ENCODE measurements at regions not wholly inside any gene's neighbourhood (a gene's known extent, or its start where the extent isn't known, plus 50 kb on each side); places are given as distances from the start of the nearest gene placed in this dataset.

DNA sequence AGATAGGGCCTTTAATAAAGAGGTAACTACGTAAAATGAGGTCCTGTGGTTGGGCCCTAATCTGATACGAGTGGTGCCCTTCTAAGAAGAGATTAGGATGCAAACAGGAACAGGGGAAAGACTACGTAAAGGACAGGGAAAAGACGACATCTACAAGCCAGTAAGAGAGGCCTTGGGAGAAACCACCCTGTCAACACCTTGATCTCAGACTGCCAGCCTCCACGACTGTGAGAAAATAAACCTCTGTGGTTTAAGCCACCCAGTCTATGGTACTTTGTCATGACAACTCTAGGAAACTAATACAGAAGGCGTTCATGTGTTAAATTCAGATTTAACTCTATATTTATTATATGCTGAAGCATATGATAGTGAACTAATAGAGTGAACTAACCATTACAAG is 566.3 kb downstream of the UQCRFS1 start:
- no peak overlapping the region for H3K27ac ChIP-seq
- H3K9me3 ChIP-seq (replicated peaks in 1 of 3), result no peaks in the 10 kb centered on the region
- no peak overlapping the region for H3K4me3 ChIP-seq
- TF ChIP-seq POLR2A (IDR thresholded peaks at IDR 0.05) (no peak), CTCF (IDR thresholded peaks at IDR 0.05) (no peak)
- no peaks in the 10 kb centered on the region for H3K27me3 ChIP-seq
- intact Hi-C loops (cut with DNase I), result no loop called here
- no peaks in the 10 kb centered on the region for H3K36me3 ChIP-seq (replicated peaks in 1 of 2)
- DNase-seq, result no peak
- 60 to 76% (median 69%) methylated on average over 6 of the region's 6 CpGs for WGBS, 4 donors
- no peaks in the 10 kb centered on the region for H3K4me1 ChIP-seq (replicated peaks in 1 of 2)

DNA sequence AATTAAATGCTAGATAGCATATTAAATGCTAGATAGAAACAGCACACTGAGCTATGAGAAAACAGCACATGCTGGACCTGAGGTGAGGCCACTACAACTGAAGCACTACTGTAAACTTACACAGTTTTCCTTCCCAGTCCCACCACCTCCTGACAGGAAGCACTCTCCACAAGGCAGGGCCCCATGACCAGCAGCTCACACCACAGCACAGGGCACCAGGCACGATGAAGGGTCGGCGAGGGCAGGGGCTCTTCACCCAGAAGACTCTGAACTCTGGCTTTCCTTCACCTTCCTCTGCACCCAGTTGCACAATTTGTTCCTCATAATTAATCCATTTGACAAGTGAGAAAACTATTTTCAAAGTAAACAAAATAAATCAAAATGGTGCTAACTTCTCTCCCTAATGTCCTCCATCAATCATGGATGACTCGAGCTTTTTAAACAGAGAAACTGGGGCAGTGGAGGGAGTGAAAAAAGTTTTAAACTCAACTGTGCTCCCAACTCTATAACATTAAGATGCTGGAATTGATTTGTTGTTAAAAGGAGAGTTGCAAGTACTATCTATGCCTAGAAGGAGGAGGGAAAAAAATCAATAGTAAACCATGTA is 568.7 kb downstream of the UQCRFS1 start:
- no peak for DNase-seq
- 12 to 38% (median 16%) methylated on average over 4 of the region's 4 CpGs for WGBS, 4 donors
- intact Hi-C loops (cut with DNase I), result no loop called here
- Histone ChIP-seq H3K27me3 (no peaks in the 10 kb centered on the region), H3K4me3 (no peak overlapping the region), H3K36me3 (replicated peaks in 1 of 2) (no peaks in the 10 kb centered on the region), H3K27ac (no peak overlapping the region), H3K9me3 (replicated peaks in 1 of 3) (no peaks in the 10 kb centered on the region), H3K4me1 (replicated peaks in 1 of 2) (no peaks in the 10 kb centered on the region)
- TF ChIP-seq CTCF (IDR thresholded peaks at IDR 0.05) (no peak), POLR2A (IDR thresholded peaks at IDR 0.05) (no peak)

DNA sequence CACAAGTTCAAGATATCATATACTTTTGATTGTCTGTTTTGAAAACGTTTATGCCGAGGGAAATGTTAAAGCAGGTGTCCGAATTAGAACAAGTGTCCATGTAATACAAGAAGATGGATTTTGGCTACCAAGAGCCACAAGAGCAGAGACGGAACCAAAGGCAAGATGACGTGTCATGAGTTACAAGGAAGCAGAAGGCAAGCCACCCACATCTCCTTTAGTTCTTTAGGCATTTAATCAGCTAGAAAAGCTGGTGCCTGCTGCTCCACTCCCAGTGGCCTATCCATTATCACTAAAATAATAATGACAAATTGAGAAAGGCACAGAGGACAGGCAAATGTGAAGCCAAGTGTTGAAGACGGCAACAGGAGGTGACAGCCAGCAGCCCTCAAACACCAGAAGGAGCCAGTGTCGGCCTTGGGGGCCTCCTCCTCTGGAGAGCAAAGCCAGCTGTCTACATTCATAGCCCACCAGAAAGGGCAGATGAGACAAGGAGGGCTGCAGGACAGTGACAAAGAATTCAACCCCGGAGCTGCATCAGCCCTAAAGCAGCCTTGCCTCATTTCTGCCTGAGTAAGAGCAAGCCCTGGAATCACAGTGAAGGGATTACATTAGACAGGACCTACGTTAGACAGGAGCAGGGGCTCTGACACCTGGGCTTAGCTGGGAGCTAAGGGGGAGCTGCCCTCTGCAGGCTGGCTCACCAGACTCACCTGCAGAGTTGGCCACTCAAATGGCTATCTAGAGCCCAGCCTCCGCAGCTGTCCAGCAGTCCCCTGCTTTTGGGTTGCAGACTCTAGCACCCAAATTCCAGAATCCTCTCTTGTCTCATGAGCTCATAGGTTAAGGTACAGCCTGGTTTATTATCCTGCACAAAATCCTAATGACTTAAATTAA is 569.9 kb downstream of the UQCRFS1 start:
- intact Hi-C loops (cut with DNase I), result no loop called here
- DNase-seq, result no peak
- Histone ChIP-seq H3K4me1 (replicated peaks in 1 of 2) (no peaks in the 10 kb centered on the region), H3K27me3 (no peaks in the 10 kb centered on the region), H3K36me3 (replicated peaks in 1 of 2) (no peaks in the 10 kb centered on the region), H3K4me3 (no peak overlapping the region), H3K27ac (no peak overlapping the region), H3K9me3 (replicated peaks in 1 of 3) (no peaks in the 10 kb centered on the region)
- 52 to 69% (median 61%) methylated on average over 10 of the region's 10 CpGs for WGBS, 4 donors
- TF ChIP-seq CTCF (IDR thresholded peaks at IDR 0.05) (no peak), POLR2A (IDR thresholded peaks at IDR 0.05) (no peak)

- no peak overlapping the region for H3K27ac ChIP-seq
- no peaks in the 10 kb centered on the region for H3K36me3 ChIP-seq (replicated peaks in 1 of 2)
- no peaks in the 10 kb centered on the region for H3K9me3 ChIP-seq (replicated peaks in 1 of 3)
- intact Hi-C loops (cut with DNase I), result no loop called here
- no peaks in the 10 kb centered on the region for H3K4me1 ChIP-seq (replicated peaks in 1 of 2)
- TF ChIP-seq POLR2A (IDR thresholded peaks at IDR 0.05) (no peak), CTCF (IDR thresholded peaks at IDR 0.05) (no peak)
- H3K27me3 ChIP-seq, result no peaks in the 10 kb centered on the region
- no peak for DNase-seq
- 65 to 73% (median 70%) methylated on average over 4 to 6 of the region's 6 CpGs for WGBS, 4 donors
- H3K4me3 ChIP-seq, result no peak overlapping the region
These were observed 571.6 kb downstream of the UQCRFS1 start for GRCh38 chr19:28641395-28641794.
